ENCODE measurements at regions not wholly inside any gene's neighbourhood (a gene's known extent, or its start where the extent isn't known, plus 50 kb on each side); places are given as distances from the start of the nearest gene placed in this dataset.
A peak's percentile ranks its signal among the peaks of the same experiment; 100 is the strongest.
"Not testable (repeated sequence)": the region's sequence is repeated elsewhere in the genome, so short reads cannot be mapped to it uniquely, and the experiment has no call there.

- DNase-seq (ENCODE audit: low read depth) = peak; percentile 18
- H3K4me3 ChIP-seq (ENCODE audit: low read depth, low read length) = not testable (repeated sequence)
- peak; percentile 67 for TF ChIP-seq CTCF (IDR thresholded peaks at IDR 0.05; ENCODE audit: insufficient read depth, low read depth, low read length, missing control alignments)
Measured at GRCh38 chr14:106257569-106257994, 731.2 kb downstream of the TMEM121 start.

- peak; percentile 47 for DNase-seq (ENCODE audit: low read depth)
- TF ChIP-seq CTCF (IDR thresholded peaks at IDR 0.05; ENCODE audit: insufficient read depth, low read depth, low read length, missing control alignments) = peak; percentile 38
Measured at GRCh38 chr14:106268013-106268727, 741.8 kb downstream of the TMEM121 start.

GRCh38 chr14:106269029-106269428, 742.6 kb downstream of the TMEM121 start:
- no peak for DNase-seq (ENCODE audit: low read depth)
- TF ChIP-seq CTCF (IDR thresholded peaks at IDR 0.05; ENCODE audit: insufficient read depth, low read depth, low read length, missing control alignments) = no peak
- no peak overlapping the region for H3K4me3 ChIP-seq (ENCODE audit: low read depth, low read length)

More at GRCh38 chr14:106268013-106268727, 741.8 kb downstream of the TMEM121 start:
- no peak overlapping the region for H3K4me3 ChIP-seq (ENCODE audit: low read depth, low read length)

- no peak for TF ChIP-seq CTCF (IDR thresholded peaks at IDR 0.05; ENCODE audit: insufficient read depth, low read depth, low read length, missing control alignments)
- no peak for DNase-seq (ENCODE audit: low read depth)
- no peak overlapping the region for H3K4me3 ChIP-seq (ENCODE audit: low read depth, low read length)
Measured at GRCh38 chr14:106269451-106270204, 743.2 kb downstream of the TMEM121 start.

- not testable (repeated sequence) for H3K4me3 ChIP-seq (ENCODE audit: low read depth, low read length); DNase-seq (ENCODE audit: low read depth)
Measured at GRCh38 chr14:106270476-106271121, 744.2 kb downstream of the TMEM121 start.

GRCh38 chr14:106276326-106277267, 750.2 kb downstream of the TMEM121 start:
- no peak for DNase-seq (ENCODE audit: low read depth)
- no peak for TF ChIP-seq CTCF (IDR thresholded peaks at IDR 0.05; ENCODE audit: insufficient read depth, low read depth, low read length, missing control alignments)
- no peak overlapping the region for H3K4me3 ChIP-seq (ENCODE audit: low read depth, low read length)
